Mesothelial cell of epicardium (in vitro differentiated cells): ENCODE measurements at regions not wholly inside any gene's neighbourhood (a gene's known extent, or its start where the extent isn't known, plus 50 kb on each side); places are given as distances from the start of the nearest gene placed in this dataset.

Source experiments
- DNase-seq, 2 experiments: peaks; one replicate each; pipeline ENCODE4 v3.0.0; 2021; ENCODE audit warnings: low spot score in 2 of 2; ENCODE audit not compliant: unreplicated experiment in 2 of 2
- H3K27ac Mint-ChIP-seq: 2 replicates; pipeline ENCODE4 v1.8.0; 2021; ENCODE audit warnings: mixed read lengths
- H3K27me3 Mint-ChIP-seq: 2 replicates; pipeline ENCODE4 v1.8.0; 2021; ENCODE audit warnings: low read depth, mixed read lengths
- H3K36me3 Mint-ChIP-seq: 2 replicates; pipeline ENCODE4 v1.8.0; 2021; ENCODE audit warnings: mixed read lengths
- H3K4me1 Mint-ChIP-seq: 2 replicates; pipeline ENCODE4 v1.8.0; 2021; ENCODE audit warnings: mixed read lengths
- H3K4me3 Mint-ChIP-seq: 2 replicates; pipeline ENCODE4 v1.8.0; 2021; ENCODE audit warnings: mild to moderate bottlenecking, moderate library complexity, mixed read lengths
- H3K9me3 Mint-ChIP-seq: 2 replicates; pipeline ENCODE4 v1.8.0; 2021; ENCODE audit warnings: mixed read lengths
- CTCF ChIP-seq: fragments of 200-600 bp; sonication (generic); IDR thresholded peaks from one replicate; pipeline ENCODE4 v1.5.0; 2021; ENCODE audit warnings: antibody characterized with exemption; ENCODE audit not compliant: unreplicated experiment

- DNase-seq = no peak
- TF ChIP-seq CTCF = no peak
- Mint-ChIP-seq H3K27me3 (no peaks in the 10 kb centered on the region), H3K36me3 (peaks cover 2% of the 10 kb centered on the region), H3K9me3 (peaks cover 3% of the 10 kb centered on the region), H3K4me3 (no peak overlapping the region), H3K27ac (no peak overlapping the region), H3K4me1 (peaks cover 5% of the 10 kb centered on the region)
These were observed 213.6 kb upstream of the CELF2 start for GRCh38 chr10:10804061-10804460.

- no peak for TF ChIP-seq CTCF
- H3K4me1 Mint-ChIP-seq = peaks cover 2% of the 10 kb centered on the region
- no peaks in the 10 kb centered on the region for H3K36me3 Mint-ChIP-seq
- H3K4me3 Mint-ChIP-seq = no peak overlapping the region
- no peak for DNase-seq
- no peaks in the 10 kb centered on the region for H3K27me3 Mint-ChIP-seq
- H3K9me3 Mint-ChIP-seq = peaks cover 3% of the 10 kb centered on the region
- no peak overlapping the region for H3K27ac Mint-ChIP-seq
These were observed 212.5 kb upstream of the CELF2 start for GRCh38 chr10:10804998-10805740.

DNA sequence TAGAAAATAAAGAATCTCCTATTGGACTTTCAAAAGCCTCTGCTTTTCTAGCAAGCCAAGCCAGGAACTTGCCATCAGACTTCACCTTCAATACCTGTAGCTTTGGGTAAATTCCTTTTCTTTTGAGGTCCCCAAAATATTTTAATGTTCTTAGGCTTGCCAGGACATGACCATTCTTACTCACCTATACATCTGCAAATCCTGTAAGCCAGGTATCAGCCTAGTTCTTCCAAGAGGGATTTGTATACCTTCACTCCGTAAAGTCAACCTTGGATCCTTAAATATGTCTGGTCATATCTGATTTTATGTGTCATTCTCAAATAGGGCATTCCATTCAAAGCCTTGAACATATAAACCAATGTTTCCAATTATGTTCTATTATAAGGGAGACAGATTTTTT, 210.6 kb upstream of the CELF2 start:
- no peak overlapping the region for H3K27ac Mint-ChIP-seq
- no peak for TF ChIP-seq CTCF
- no peak overlapping the region for H3K4me3 Mint-ChIP-seq
- H3K36me3 Mint-ChIP-seq = no peaks in the 10 kb centered on the region
- H3K27me3 Mint-ChIP-seq = no peaks in the 10 kb centered on the region
- peaks cover 2% of the 10 kb centered on the region for H3K4me1 Mint-ChIP-seq
- no peaks in the 10 kb centered on the region for H3K9me3 Mint-ChIP-seq
- no peak for DNase-seq

GRCh38 chr10:10811562-10811961, 206.1 kb upstream of the CELF2 start:
- Mint-ChIP-seq H3K27me3 (no peaks in the 10 kb centered on the region), H3K36me3 (no peaks in the 10 kb centered on the region), H3K4me1 (peaks cover 20% of the 10 kb centered on the region), H3K4me3 (no peak overlapping the region), H3K9me3 (no peaks in the 10 kb centered on the region), H3K27ac (no peak overlapping the region)
- TF ChIP-seq CTCF = no peak
- DNase-seq = no peak

- H3K9me3 Mint-ChIP-seq = peaks cover 5% of the 10 kb centered on the region
- H3K4me3 Mint-ChIP-seq = no peak overlapping the region
- peaks cover 20% of the 10 kb centered on the region for H3K4me1 Mint-ChIP-seq
- no peaks in the 10 kb centered on the region for H3K36me3 Mint-ChIP-seq
- H3K27ac Mint-ChIP-seq = no peak overlapping the region
- DNase-seq = no peak
- no peaks in the 10 kb centered on the region for H3K27me3 Mint-ChIP-seq
- no peak for TF ChIP-seq CTCF
These were observed 204.0 kb upstream of the CELF2 start for GRCh38 chr10:10813656-10814055.
